Fibroblast of lung (primary cell): ENCODE measurements at regions not wholly inside any gene's neighbourhood (a gene's known extent, or its start where the extent isn't known, plus 50 kb on each side); places are given as distances from the start of the nearest gene placed in this dataset.
A peak's percentile ranks its signal among the peaks of the same experiment; 100 is the strongest.

Experiments used
- DNase-seq, 2 donors: peaks; one replicate each; pipeline versions ENCODE4 v3.0.0 to v3.0.0-alpha.2; 2010; ENCODE audit warnings: low read depth in 2 of 2
- H2AFZ ChIP-seq: 2 replicates; pipeline ENCODE4 v1.5.1; 2012; ENCODE audit warnings: low read length, control low read depth, inconsistent platforms
- H3K27ac ChIP-seq: 2 replicates; pipeline ENCODE4 v1.5.1; 2011; ENCODE audit warnings: low read length, control low read depth; ENCODE audit not compliant: insufficient read depth
- H3K27me3 ChIP-seq: 2 replicates; pipeline ENCODE4 v1.5.1; 2011; ENCODE audit warnings: mild to moderate bottlenecking, low read length; ENCODE audit not compliant: control insufficient read depth, insufficient read depth
- H3K36me3 ChIP-seq: 2 replicates; pipeline ENCODE4 v1.5.1; 2011; ENCODE audit warnings: low read length; ENCODE audit not compliant: control insufficient read depth, insufficient read depth
- H3K4me1 ChIP-seq: 2 replicates; pipeline ENCODE4 v1.5.1; 2011; ENCODE audit warnings: low read length; ENCODE audit not compliant: control insufficient read depth, insufficient read depth; ENCODE audit errors: extremely low read depth
- H3K4me2 ChIP-seq: 2 replicates; pipeline ENCODE4 v1.5.1; 2011; ENCODE audit warnings: low read length, control low read depth; ENCODE audit not compliant: insufficient read depth; ENCODE audit errors: extremely low read depth
- H3K4me3 ChIP-seq, 4 experiments: fragments of 200-600 bp in 1 of 4; sonication (generic) in 1 of 4; replicated peaks in 1 of 4; 2 replicates each; pipeline ENCODE4 v1.5.1; 2011 to 2016; ENCODE audit warnings: low read length in 4 of 4, low read depth in 3 of 4, mild to moderate bottlenecking in 3 of 4, control low read depth in 2 of 4, inconsistent platforms in 1 of 4, mixed read lengths in 1 of 4; ENCODE audit not compliant: insufficient read depth in 1 of 4; ENCODE audit errors: control extremely low read depth in 1 of 4
- H3K79me2 ChIP-seq: 2 replicates; pipeline ENCODE4 v1.5.1; 2012; ENCODE audit warnings: mild to moderate bottlenecking, low read length, inconsistent platforms; ENCODE audit not compliant: control insufficient read depth, insufficient read depth
- H3K9ac ChIP-seq: 2 replicates; pipeline ENCODE4 v1.5.1; 2011; ENCODE audit warnings: mild to moderate bottlenecking, low read length, control low read depth; ENCODE audit not compliant: insufficient read depth
- H3K9me3 ChIP-seq: 2 replicates; pipeline ENCODE4 v1.5.1; 2012; ENCODE audit warnings: low read depth, low read length; ENCODE audit not compliant: control insufficient read depth, insufficient read depth
- H4K20me1 ChIP-seq: 2 replicates; pipeline ENCODE4 v1.5.1; 2011; ENCODE audit warnings: low read length; ENCODE audit not compliant: control insufficient read depth, insufficient read depth; ENCODE audit errors: extremely low read depth
- CTCF ChIP-seq, 2 donors: IDR thresholded peaks in 1 of 2; conservative IDR thresholded peaks in 1 of 2; 1 replicate in 1 of 2; 2 replicates in 1 of 2; pipeline ENCODE4 v1.5.1; 2011 to 2012; ENCODE audit warnings: low read length in 2 of 2, control low read depth in 1 of 2, inconsistent platforms in 1 of 2, low read depth in 1 of 2, mild to moderate bottlenecking in 1 of 2
- EZH2 ChIP-seq: IDR thresholded peaks from 2 replicates; pipeline ENCODE4 v1.5.1; 2012; ENCODE audit warnings: low read length, control low read depth, mild to moderate bottlenecking; ENCODE audit errors: missing control alignments

- no peaks in the 10 kb centered on the region for H3K36me3 ChIP-seq
- H3K79me2 ChIP-seq, result no peaks in the 10 kb centered on the region
- H3K9ac ChIP-seq, result no peak overlapping the region
- H4K20me1 ChIP-seq, result no peaks in the 10 kb centered on the region
- H3K27me3 ChIP-seq, result no peaks in the 10 kb centered on the region
- H2AFZ ChIP-seq, result no peak overlapping the region
- no peaks in the 10 kb centered on the region for H3K4me1 ChIP-seq
- no peak overlapping the region for H3K27ac ChIP-seq
- H3K9me3 ChIP-seq, result no peaks in the 10 kb centered on the region
- no peak overlapping the region for H3K4me3 ChIP-seq
- no peak for TF ChIP-seq EZH2
- TF ChIP-seq CTCF (conservative IDR thresholded peaks at IDR 0.05 in 1 of 2, IDR thresholded peaks at IDR 0.05 in 1 of 2; ENCODE audit: low read depth in 1 of 2, low read length in 2 of 2), result no peak
- no peak overlapping the region for H3K4me2 ChIP-seq
- no peak for DNase-seq
These were observed 128.9 kb downstream of the AQP9 start for GRCh38 chr15:58267051-58267450.

- no peaks in the 10 kb centered on the region for H3K4me1 ChIP-seq
- no peak overlapping the region for H3K4me2 ChIP-seq
- no peaks in the 10 kb centered on the region for H3K27me3 ChIP-seq
- TF ChIP-seq EZH2 (no peak), CTCF (conservative IDR thresholded peaks at IDR 0.05 in 1 of 2, IDR thresholded peaks at IDR 0.05 in 1 of 2; ENCODE audit: low read depth in 1 of 2, low read length in 2 of 2) (no peak)
- H3K9ac ChIP-seq, result no peak overlapping the region
- no peaks in the 10 kb centered on the region for H3K79me2 ChIP-seq
- no peak overlapping the region for H3K27ac ChIP-seq
- H3K4me3 ChIP-seq, result no peak overlapping the region
- no peaks in the 10 kb centered on the region for H4K20me1 ChIP-seq
- no peaks in the 10 kb centered on the region for H3K36me3 ChIP-seq
- no peaks in the 10 kb centered on the region for H3K9me3 ChIP-seq
- H2AFZ ChIP-seq, result no peak overlapping the region
- DNase-seq, result no peak
These were observed 130.6 kb downstream of the AQP9 start for GRCh38 chr15:58268746-58269267.

GRCh38 chr15:58269455-58270414 is 131.6 kb downstream of the AQP9 start:
- Histone ChIP-seq H3K9ac (no peak overlapping the region), H3K4me1 (no peaks in the 10 kb centered on the region), H3K9me3 (no peaks in the 10 kb centered on the region), H3K27me3 (no peaks in the 10 kb centered on the region), H3K27ac (no peak overlapping the region), H3K79me2 (no peaks in the 10 kb centered on the region), H3K4me3 (no peak overlapping the region), H2AFZ (no peak overlapping the region), H3K36me3 (no peaks in the 10 kb centered on the region), H4K20me1 (no peaks in the 10 kb centered on the region), H3K4me2 (no peak overlapping the region)
- DNase-seq, result peak; percentile 61 to 74
- TF ChIP-seq CTCF (conservative IDR thresholded peaks at IDR 0.05 in 1 of 2, IDR thresholded peaks at IDR 0.05 in 1 of 2; ENCODE audit: low read depth in 1 of 2, low read length in 2 of 2), result peak; percentile 79 to 86
- no peak for TF ChIP-seq EZH2
